Activated B cell treated with CpG ODN at 0.5 μM for 24 hours (primary cell): ENCODE measurements at regions not wholly inside any gene's neighbourhood (a gene's known extent, or its start where the extent isn't known, plus 50 kb on each side); places are given as distances from the start of the nearest gene placed in this dataset.

Experiments used
- ATAC-seq: fragments of 200-7000 bp; cut with Tn5 transposase; one replicate; pipeline ENCODE4 v1.10.0; 2021; ENCODE audit warnings: low read depth, mild to moderate bottlenecking, moderate library complexity
- CTCF ChIA-PET: fragments of 350-600 bp; sonication (Branson Sonifier 250); formaldehyde crosslinking; loops from one replicate; lab custom pipeline; 2021; ENCODE audit warnings: antibody characterized with exemption; lab: Charles Lee
- POLR2A ChIA-PET: fragments of 350-600 bp; sonication (Branson Sonifier 250); formaldehyde crosslinking; loops from one replicate; lab custom pipeline; 2021; ENCODE audit warnings: antibody characterized with exemption; lab: Charles Lee
- DNase-seq: peaks from one replicate; pipeline ENCODE4 v3.0.0; 2022
- H3K27ac Mint-ChIP-seq: one replicate; pipeline ENCODE4 v1.8.0; 2020; ENCODE audit warnings: mixed read lengths
- H3K27me3 Mint-ChIP-seq: one replicate; pipeline ENCODE4 v1.8.0; 2021; ENCODE audit warnings: mixed read lengths
- H3K36me3 Mint-ChIP-seq: one replicate; pipeline ENCODE4 v1.8.0; 2021; ENCODE audit warnings: low read depth, mixed read lengths
- H3K4me1 Mint-ChIP-seq: one replicate; pipeline ENCODE4 v1.8.0; 2021; ENCODE audit warnings: mixed read lengths
- H3K4me3 Mint-ChIP-seq: one replicate; pipeline ENCODE4 v1.8.0; 2020; ENCODE audit warnings: mild to moderate bottlenecking, mixed read lengths
- H3K9me3 Mint-ChIP-seq: one replicate; pipeline ENCODE4 v1.8.0; 2020; ENCODE audit warnings: mixed read lengths
- CTCF ChIP-seq: fragments of 200-600 bp; IDR thresholded peaks from one replicate; pipeline ENCODE4 v1.8.0; 2022; ENCODE audit warnings: antibody characterized with exemption, mild to moderate bottlenecking
- intact Hi-C: fragments of 100-400 bp; cut with micrococcal nuclease; formaldehyde crosslinking; loops from one replicate; pipeline ENCODE4 v1.15.1; 2024

DNA sequence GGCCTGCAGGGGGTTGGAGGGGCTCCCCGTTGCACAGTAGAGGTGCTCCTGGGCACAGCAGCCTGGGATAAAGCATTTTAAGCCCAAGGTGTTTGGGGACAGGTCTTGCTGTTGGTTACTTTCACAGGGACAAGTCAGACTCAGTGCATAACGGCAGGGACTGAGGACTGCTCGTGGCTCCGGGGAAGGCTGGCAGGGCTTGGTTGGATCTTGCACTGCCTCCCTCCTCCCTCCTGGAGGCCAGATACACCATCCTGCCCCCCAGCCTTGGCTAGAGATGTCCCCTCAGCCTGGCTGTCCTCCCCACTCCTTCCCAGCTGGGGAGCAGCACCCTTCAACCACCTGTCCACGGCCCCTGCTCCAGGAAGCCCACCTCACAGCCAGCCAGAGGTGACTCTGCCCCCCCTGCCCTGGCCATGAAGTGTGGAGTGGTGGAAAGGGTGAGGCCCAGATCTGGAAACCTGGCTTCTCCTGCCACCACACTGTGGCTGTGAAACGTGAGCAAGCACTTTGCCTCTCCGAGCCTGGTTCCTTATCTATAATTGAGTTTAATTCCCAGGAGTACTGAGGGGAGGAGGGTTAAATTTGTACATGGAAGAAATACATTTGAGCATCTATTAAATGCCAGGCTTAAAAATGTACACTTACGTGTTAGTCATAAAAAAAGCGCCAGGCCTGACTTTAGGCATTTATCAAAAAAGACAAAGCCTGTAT is 67.1 kb upstream of the TAF1B start:
- CTCF ChIA-PET, result no interaction called here
- intact Hi-C loops, result no loop called here

DNA sequence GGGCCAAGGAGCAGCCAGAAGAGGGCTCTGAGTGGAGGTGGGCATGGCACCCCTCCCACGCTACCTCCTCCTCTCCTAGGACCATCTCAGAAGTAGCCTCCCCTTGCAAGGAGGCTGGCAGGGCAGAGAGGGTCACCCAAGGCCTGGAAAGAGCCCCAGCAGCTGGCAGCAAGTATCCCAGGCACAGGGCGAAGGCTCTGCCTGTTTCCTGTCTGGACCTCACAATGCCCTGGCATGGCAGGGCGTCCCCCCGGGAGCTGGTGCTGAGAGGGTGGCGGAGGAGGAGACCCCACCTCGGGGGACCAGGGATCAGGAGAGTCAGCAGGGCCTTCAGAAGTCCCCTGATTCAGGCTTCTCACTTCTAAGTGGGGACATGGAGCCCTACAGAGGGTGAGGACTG is 66.2 kb upstream of the TAF1B start:
- CTCF ChIA-PET, result no interaction called here
- intact Hi-C loops, result no loop called here

More for the DNA sequence above, 67.1 kb upstream of the TAF1B start:
- Mint-ChIP-seq H3K4me3 (no peak overlapping the region), H3K27ac (no peak overlapping the region), H3K27me3 (no peaks in the 10 kb centered on the region), H3K4me1 (peaks cover 11% of the 10 kb centered on the region), H3K9me3 (no peaks in the 10 kb centered on the region), H3K36me3 (no peaks in the 10 kb centered on the region)
- DNase-seq (no peak), ATAC-seq (no peak)
- TF ChIP-seq CTCF, result no peak
- POLR2A ChIA-PET, result no interaction called here

GRCh38 chr2:9778012-9778411 is 65.3 kb upstream of the TAF1B start:
- Mint-ChIP-seq H3K9me3 (no peaks in the 10 kb centered on the region), H3K4me3 (no peak overlapping the region), H3K36me3 (no peaks in the 10 kb centered on the region), H3K27ac (no peak overlapping the region), H3K27me3 (no peaks in the 10 kb centered on the region), H3K4me1 (peaks cover 11% of the 10 kb centered on the region)
- ChIA-PET POLR2A (no interaction called here), CTCF (no interaction called here)
- DNase-seq (no peak), ATAC-seq (no peak)
- intact Hi-C loops, result no loop called here
- no peak for TF ChIP-seq CTCF

More for the DNA sequence above, 66.2 kb upstream of the TAF1B start:
- H3K27me3 Mint-ChIP-seq, result no peaks in the 10 kb centered on the region
- TF ChIP-seq CTCF, result no peak
- POLR2A ChIA-PET, result no interaction called here
- H3K9me3 Mint-ChIP-seq, result no peaks in the 10 kb centered on the region
- H3K27ac Mint-ChIP-seq, result no peak overlapping the region
- no peak for DNase-seq
- H3K4me3 Mint-ChIP-seq, result no peak overlapping the region
- peaks cover 11% of the 10 kb centered on the region for H3K4me1 Mint-ChIP-seq
- H3K36me3 Mint-ChIP-seq, result no peaks in the 10 kb centered on the region
- ATAC-seq, result no peak

DNA sequence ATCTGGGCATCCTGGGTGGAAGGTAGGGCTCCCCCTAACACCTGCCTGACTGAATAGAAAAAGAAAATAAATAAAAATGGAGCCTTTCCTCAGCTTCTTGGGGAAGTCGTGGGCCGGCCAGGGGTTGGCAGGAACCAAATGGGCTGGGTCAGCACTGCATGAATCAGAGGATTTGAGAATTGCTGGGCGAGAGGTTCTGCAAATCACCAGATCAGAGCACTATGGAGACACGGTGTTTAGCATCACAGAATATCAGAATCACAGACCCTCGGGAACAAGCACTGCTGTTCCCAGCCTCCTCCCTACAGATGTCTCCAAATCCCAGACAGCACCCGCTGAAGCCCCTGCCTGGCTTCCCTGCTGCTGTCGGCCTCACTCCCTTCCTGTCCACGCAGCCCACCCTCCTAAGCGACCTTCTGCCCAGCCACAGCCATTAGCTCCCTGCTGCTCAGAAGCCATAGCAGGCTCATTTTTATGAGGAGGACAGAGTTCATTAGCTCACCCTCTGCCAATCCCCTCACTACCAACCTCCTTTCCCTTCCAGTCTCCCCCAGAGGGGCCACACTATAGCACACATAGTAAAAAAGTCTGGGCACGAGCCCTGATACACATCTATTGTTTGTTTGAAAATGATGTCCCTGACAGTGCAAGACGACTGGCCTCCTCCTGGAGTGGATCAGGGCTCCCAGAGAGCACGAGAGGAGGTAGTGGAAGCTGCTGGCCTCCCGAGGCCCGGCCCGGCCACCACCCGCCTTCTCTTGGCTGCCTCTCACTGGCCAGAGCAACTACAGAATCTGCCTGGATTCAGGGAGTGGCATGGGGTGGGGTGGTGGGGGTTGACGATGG is 64.6 kb upstream of the TAF1B start:
- CTCF ChIA-PET, result no interaction called here
- no peaks in the 10 kb centered on the region for H3K36me3 Mint-ChIP-seq
- POLR2A ChIA-PET, result no interaction called here
- no peak overlapping the region for H3K27ac Mint-ChIP-seq
- intact Hi-C loops, result no loop called here
- no peaks in the 10 kb centered on the region for H3K27me3 Mint-ChIP-seq
- TF ChIP-seq CTCF, result no peak
- ATAC-seq, result no peak
- DNase-seq, result no peak
- peaks cover 11% of the 10 kb centered on the region for H3K4me1 Mint-ChIP-seq
- H3K4me3 Mint-ChIP-seq, result no peak overlapping the region
- H3K9me3 Mint-ChIP-seq, result no peaks in the 10 kb centered on the region

GRCh38 chr2:9779596-9780264 is 63.5 kb upstream of the TAF1B start:
- DNase-seq (no peak), ATAC-seq (peak; percentile 31)
- ChIA-PET POLR2A (no interaction called here), CTCF (no interaction called here)
- Mint-ChIP-seq H3K27ac (no peak overlapping the region), H3K4me3 (no peak overlapping the region), H3K27me3 (no peaks in the 10 kb centered on the region), H3K4me1 (peaks cover 11% of the 10 kb centered on the region), H3K36me3 (no peaks in the 10 kb centered on the region), H3K9me3 (no peaks in the 10 kb centered on the region)
- intact Hi-C loops, result no loop called here
- no peak for TF ChIP-seq CTCF
